ENCODE measurements at regions not wholly inside any gene's neighbourhood (a gene's known extent, or its start where the extent isn't known, plus 50 kb on each side); places are given as distances from the start of the nearest gene placed in this dataset.

DNA sequence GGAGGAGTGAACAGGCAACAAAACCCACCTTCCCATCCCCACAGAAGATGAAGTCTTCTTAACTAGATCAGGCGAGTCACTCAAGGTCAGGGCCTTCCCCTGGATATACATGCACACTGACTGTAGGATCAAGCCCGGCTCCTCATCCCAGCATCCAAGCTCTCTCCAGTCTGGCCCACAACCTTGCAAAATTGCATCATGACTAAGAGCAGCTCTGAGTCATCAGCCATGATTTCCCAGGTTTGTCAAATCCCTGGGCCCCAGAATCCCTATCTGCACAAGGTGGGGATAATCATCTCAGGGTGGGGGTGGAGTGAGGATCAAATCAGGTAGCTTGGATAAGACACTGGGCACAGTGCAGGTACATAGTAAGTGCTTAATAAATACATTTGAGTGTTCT lies 199.3 kb upstream of the GRIK3 start:
- TF ChIP-seq, protein P1, sequence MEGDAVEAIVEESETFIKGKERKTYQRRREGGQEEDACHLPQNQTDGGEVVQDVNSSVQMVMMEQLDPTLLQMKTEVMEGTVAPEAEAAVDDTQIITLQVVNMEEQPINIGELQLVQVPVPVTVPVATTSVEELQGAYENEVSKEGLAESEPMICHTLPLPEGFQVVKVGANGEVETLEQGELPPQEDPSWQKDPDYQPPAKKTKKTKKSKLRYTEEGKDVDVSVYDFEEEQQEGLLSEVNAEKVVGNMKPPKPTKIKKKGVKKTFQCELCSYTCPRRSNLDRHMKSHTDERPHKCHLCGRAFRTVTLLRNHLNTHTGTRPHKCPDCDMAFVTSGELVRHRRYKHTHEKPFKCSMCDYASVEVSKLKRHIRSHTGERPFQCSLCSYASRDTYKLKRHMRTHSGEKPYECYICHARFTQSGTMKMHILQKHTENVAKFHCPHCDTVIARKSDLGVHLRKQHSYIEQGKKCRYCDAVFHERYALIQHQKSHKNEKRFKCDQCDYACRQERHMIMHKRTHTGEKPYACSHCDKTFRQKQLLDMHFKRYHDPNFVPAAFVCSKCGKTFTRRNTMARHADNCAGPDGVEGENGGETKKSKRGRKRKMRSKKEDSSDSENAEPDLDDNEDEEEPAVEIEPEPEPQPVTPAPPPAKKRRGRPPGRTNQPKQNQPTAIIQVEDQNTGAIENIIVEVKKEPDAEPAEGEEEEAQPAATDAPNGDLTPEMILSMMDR (conservative IDR thresholded peaks at IDR 0.05; ENCODE audit: low read depth, low read length): no peak
- no peak overlapping the region for H3K4me3 ChIP-seq (ENCODE audit: low read length)
- no peak for DNase-seq (ENCODE audit: low read depth)

DNA sequence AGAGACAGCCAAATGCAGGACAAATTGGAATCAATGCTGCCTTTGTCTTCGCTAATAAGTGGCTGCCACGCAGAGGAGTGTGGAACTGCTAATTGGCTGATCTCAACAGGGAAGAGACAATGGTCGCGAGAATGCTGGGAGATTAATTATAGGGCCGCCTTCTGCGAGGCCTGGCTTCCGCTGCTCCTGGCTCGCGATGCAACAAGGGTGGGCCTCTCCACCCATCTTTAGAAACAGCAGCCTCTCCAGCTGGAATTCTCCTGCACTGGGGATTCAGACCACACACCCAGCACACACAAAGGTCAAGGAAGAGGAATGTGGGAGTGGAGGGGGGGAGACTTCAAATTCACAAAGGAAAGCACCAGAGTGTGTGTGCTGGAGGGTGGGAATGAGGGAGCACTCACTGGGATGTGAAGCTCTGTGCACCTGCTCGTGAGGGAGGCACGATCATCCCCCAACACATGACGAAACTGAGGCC lies 200.7 kb upstream of the GRIK3 start:
- DNase-seq (ENCODE audit: low read depth): no peak
- TF ChIP-seq, protein P1 (conservative IDR thresholded peaks at IDR 0.05; ENCODE audit: low read depth, low read length): no peak
- H3K4me3 ChIP-seq (ENCODE audit: low read length): no peak overlapping the region

DNA sequence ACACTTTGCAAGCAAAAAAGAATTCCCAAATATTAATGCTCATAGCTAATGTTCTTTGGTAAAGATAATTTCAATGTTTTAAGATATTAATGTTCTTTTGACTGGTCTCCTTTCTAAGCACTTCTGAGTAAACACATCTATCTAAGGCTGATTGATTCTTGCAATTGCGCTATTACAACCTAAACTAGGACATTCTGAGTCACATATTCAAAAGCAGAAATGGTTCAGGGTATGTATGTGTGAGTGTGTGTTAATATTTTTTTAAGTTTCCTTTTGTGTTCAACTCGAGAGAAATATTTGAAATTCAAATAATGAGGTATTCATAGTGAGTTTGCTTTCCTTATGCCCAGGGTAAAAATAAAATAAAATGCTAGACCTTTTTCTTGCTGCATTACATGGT lies 203.6 kb upstream of the GRIK3 start:
- TF ChIP-seq, protein P1 (conservative IDR thresholded peaks at IDR 0.05; ENCODE audit: low read depth, low read length): no peak
- DNase-seq (ENCODE audit: low read depth): no peak

DNA sequence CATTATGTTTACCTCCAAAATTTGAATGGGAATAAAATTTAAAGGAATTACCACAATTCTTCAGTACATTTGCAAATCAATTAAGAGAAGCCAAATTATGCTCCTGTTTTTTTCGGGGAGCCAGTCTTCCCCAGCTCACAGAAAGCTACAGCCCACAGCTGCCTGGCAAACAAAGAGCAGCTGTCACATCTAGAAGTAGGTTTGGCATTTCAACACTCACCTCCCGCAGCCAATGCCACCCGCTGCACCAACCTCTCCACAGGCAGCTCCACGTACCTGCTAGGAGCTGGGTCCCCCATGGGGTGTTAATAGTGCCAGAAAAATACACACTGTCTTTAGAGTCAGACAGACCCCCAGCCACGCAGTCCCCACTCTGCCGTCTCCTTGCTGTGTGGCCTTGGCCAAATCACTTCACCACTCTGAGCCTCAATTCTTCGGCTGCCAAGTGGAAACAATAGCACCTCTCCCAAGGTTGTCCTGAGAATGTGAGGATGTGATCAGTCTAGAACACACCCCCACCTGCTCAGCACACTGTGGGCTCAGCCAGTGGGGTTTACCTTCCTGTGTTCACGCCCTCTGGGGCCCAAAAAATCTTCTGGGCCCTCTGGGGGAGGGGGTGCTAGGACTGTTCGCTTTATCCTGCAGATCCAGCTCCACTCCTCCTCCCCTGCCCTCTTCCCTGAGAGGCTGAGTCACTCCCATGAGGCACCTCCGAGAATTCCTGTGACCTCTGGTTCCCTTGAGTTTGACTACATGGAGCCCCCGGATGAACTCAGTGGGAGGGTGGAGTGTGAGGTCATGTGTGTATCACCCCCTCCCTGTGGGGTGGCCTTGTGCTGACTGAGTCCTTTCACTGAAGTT lies 204.3 kb upstream of the GRIK3 start:
- no peak overlapping the region for H3K4me3 ChIP-seq (ENCODE audit: low read length)
- no peak for DNase-seq (ENCODE audit: low read depth)
- TF ChIP-seq, protein P1 (conservative IDR thresholded peaks at IDR 0.05; ENCODE audit: low read depth, low read length): no peak

More for the DNA sequence above, 203.6 kb upstream of the GRIK3 start:
- no peak overlapping the region for H3K4me3 ChIP-seq (ENCODE audit: low read length)

DNA sequence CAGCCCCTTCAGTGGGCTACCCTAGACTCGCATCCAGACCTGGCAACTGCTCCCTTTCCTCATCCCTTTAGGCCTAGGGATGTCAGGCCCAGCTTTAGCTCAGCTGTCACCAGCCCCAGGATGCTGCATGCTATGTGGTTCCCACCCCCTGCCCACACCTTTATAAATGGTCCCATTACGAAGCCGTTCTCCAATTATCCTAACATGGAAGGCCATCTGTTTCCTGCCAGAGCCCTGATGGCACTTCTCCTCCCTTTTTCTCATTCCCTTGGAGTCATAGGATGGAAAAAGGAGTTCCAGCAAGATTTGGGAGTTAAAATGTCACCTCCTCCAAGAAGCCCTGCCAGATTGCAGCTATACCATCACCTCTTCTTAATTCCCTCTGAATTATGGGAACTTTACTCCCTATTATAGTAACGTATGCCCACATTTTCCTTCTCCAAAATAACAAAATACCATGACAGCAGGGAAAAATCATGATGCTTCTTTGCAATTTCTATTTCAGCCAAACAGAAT lies 205.0 kb upstream of the GRIK3 start:
- TF ChIP-seq, protein P1 (conservative IDR thresholded peaks at IDR 0.05; ENCODE audit: low read depth, low read length): no peak
- H3K4me3 ChIP-seq (ENCODE audit: low read length): no peak overlapping the region
- DNase-seq (ENCODE audit: low read depth): no peak

DNA sequence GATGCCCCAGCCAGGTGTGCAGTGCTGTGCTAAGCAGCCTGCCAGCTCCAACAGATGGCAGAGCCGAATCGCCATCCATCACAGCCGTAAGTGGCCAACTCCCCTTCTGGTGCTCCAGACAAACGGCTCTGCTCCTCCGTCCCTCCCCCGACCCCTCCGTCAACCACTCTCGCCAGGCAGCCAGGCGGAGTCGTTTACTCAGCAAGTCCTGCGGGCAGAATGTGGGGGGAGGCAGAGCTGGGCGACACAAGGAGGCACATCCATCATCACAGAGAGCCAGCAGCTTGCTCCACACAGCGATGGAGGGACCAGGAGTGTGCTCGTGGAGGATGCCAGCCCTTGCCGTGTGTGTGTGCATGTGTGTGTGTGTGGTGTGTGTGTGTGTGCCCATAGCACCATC lies 206.6 kb upstream of the GRIK3 start:
- DNase-seq (ENCODE audit: low read depth): no peak
- H3K4me3 ChIP-seq (ENCODE audit: low read length): no peak overlapping the region

More for the DNA sequence above, 206.6 kb upstream of the GRIK3 start:
- TF ChIP-seq, protein P1 (conservative IDR thresholded peaks at IDR 0.05; ENCODE audit: low read depth, low read length): no peak

Measured in retinal pigment epithelial cell (primary cell).